NT2/D1 (cell line): ENCODE measurements at regions not wholly inside any gene's neighbourhood (a gene's known extent, or its start where the extent isn't known, plus 50 kb on each side); places are given as distances from the start of the nearest gene placed in this dataset.
A peak's percentile ranks its signal among the peaks of the same experiment; 100 is the strongest.

Experiments used
- DNase-seq: peaks from one replicate; pipeline ENCODE4 v3.0.0-alpha.2; 2011; ENCODE audit warnings: low read depth, low spot score
- H3K27me3 ChIP-seq: 2 replicates; pipeline ENCODE4 v1.6.0; 2011; ENCODE audit warnings: mild to moderate bottlenecking; ENCODE audit not compliant: insufficient read length, insufficient read depth
- H3K36me3 ChIP-seq: 2 replicates; pipeline ENCODE4 v1.6.1; 2011; ENCODE audit warnings: mild to moderate bottlenecking, low read length, mixed read lengths; ENCODE audit not compliant: insufficient read depth, insufficient read length
- H3K4me1 ChIP-seq: 2 replicates; pipeline ENCODE4 v1.5.1; 2011; ENCODE audit not compliant: insufficient read depth, insufficient read length
- H3K4me3 ChIP-seq: 2 replicates; pipeline ENCODE4 v1.5.1; 2011; ENCODE audit warnings: low read depth; ENCODE audit not compliant: insufficient read length
- H3K9ac ChIP-seq: 2 replicates; pipeline ENCODE4 v1.6.0; 2011; ENCODE audit warnings: low read depth; ENCODE audit not compliant: insufficient read length
- H3K9me3 ChIP-seq: 2 replicates; pipeline ENCODE4 v1.5.1; 2011; ENCODE audit warnings: mild to moderate bottlenecking, low read length; ENCODE audit not compliant: insufficient read depth
- SUZ12 ChIP-seq: IDR thresholded peaks from 2 replicates; pipeline ENCODE4 v1.6.1; 2011; ENCODE audit not compliant: insufficient read length, insufficient read depth; ENCODE audit errors: extremely low read depth
- YY1 ChIP-seq: IDR thresholded peaks from 2 replicates; pipeline ENCODE4 v1.6.1; 2011; ENCODE audit not compliant: insufficient read length, insufficient read depth
- ZNF274 ChIP-seq: IDR thresholded peaks from 2 replicates; pipeline ENCODE4 v1.6.1; 2011; ENCODE audit warnings: mild to moderate bottlenecking, low read depth, low read length

GRCh38 chr20:4617484-4617883 is 68.8 kb upstream of the PRNP start:
- Histone ChIP-seq H3K4me3 (no peak overlapping the region), H3K27me3 (no peaks in the 10 kb centered on the region), H3K4me1 (no peaks in the 10 kb centered on the region), H3K9ac (no peak overlapping the region), H3K36me3 (no peaks in the 10 kb centered on the region), H3K9me3 (no peaks in the 10 kb centered on the region)
- TF ChIP-seq ZNF274 (no peak), SUZ12 (no peak), YY1 (no peak)
- no peak for DNase-seq

GRCh38 chr20:4617019-4617418 is 69.2 kb upstream of the PRNP start:
- H3K4me3 ChIP-seq = no peak overlapping the region
- H3K4me1 ChIP-seq = no peaks in the 10 kb centered on the region
- H3K9me3 ChIP-seq = no peaks in the 10 kb centered on the region
- no peak for DNase-seq
- no peaks in the 10 kb centered on the region for H3K36me3 ChIP-seq
- no peak for TF ChIP-seq YY1
- H3K27me3 ChIP-seq = no peaks in the 10 kb centered on the region
- H3K9ac ChIP-seq = no peak overlapping the region

- peak; percentile 57 for DNase-seq
- Histone ChIP-seq H3K27me3 (no peaks in the 10 kb centered on the region), H3K36me3 (no peaks in the 10 kb centered on the region), H3K4me3 (no peak overlapping the region), H3K9ac (no peak overlapping the region), H3K4me1 (no peaks in the 10 kb centered on the region), H3K9me3 (no peaks in the 10 kb centered on the region)
- TF ChIP-seq YY1 (no peak), SUZ12 (no peak), ZNF274 (no peak)
Observed at GRCh38 chr20:4613718-4614620, 72.3 kb upstream of the PRNP start.

- Histone ChIP-seq H3K4me1 (no peaks in the 10 kb centered on the region), H3K36me3 (no peaks in the 10 kb centered on the region), H3K9me3 (no peaks in the 10 kb centered on the region), H3K9ac (no peak overlapping the region), H3K27me3 (no peaks in the 10 kb centered on the region), H3K4me3 (no peak overlapping the region)
- no peak for DNase-seq
- TF ChIP-seq YY1 (no peak), SUZ12 (no peak), ZNF274 (no peak)
Observed at GRCh38 chr20:4613184-4613583, 73.1 kb upstream of the PRNP start.

- Histone ChIP-seq H3K9me3 (no peaks in the 10 kb centered on the region), H3K4me3 (no peak overlapping the region), H3K36me3 (no peaks in the 10 kb centered on the region), H3K27me3 (no peaks in the 10 kb centered on the region), H3K4me1 (no peaks in the 10 kb centered on the region), H3K9ac (no peak overlapping the region)
- DNase-seq = no peak
- TF ChIP-seq ZNF274 (no peak), SUZ12 (no peak), YY1 (no peak)
Observed at GRCh38 chr20:4610871-4611270, 75.4 kb upstream of the PRNP start.

- H3K36me3 ChIP-seq = no peaks in the 10 kb centered on the region
Observed at GRCh38 chr20:4609511-4609910, 76.7 kb upstream of the PRNP start.

GRCh38 chr20:4608861-4609260 is 77.4 kb upstream of the PRNP start:
- Histone ChIP-seq H3K4me3 (no peak overlapping the region), H3K9ac (no peak overlapping the region), H3K27me3 (no peaks in the 10 kb centered on the region), H3K4me1 (no peaks in the 10 kb centered on the region), H3K9me3 (no peaks in the 10 kb centered on the region), H3K36me3 (no peaks in the 10 kb centered on the region)
- no peak for DNase-seq
- TF ChIP-seq YY1 (no peak), ZNF274 (no peak), SUZ12 (no peak)

More at GRCh38 chr20:4609511-4609910, 76.7 kb upstream of the PRNP start:
- no peak overlapping the region for H3K4me3 ChIP-seq
- no peaks in the 10 kb centered on the region for H3K9me3 ChIP-seq
- H3K27me3 ChIP-seq = no peaks in the 10 kb centered on the region
- no peaks in the 10 kb centered on the region for H3K4me1 ChIP-seq
- TF ChIP-seq SUZ12 (no peak), YY1 (no peak), ZNF274 (no peak)
- DNase-seq = no peak
- no peak overlapping the region for H3K9ac ChIP-seq
